ENCODE measurements at regions not wholly inside any gene's neighbourhood (a gene's known extent, or its start where the extent isn't known, plus 50 kb on each side); places are given as distances from the start of the nearest gene placed in this dataset.
"Not testable (repeated sequence)": the region's sequence is repeated elsewhere in the genome, so short reads cannot be mapped to it uniquely, and the experiment has no call there.

DNA sequence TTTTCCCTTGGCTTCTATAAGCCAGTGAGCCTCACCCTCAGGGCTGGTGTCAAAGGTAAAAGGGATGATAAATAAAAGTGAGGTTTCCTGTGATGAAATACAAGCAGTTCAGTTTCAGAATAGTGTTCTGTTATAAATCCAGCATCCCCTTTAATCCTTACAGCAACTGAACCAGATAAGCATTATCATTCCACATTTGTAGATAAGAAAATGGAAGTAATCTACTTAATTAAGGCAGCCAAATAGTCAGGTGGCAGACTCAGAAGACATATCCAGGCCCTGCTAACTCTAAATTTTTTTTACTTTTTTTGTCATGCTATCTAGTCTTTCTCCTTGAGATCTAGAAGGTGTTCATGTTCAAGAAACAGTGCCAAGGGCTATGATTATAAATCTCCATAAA is 99.4 kb upstream of the SOX21 start:
- no peak for DNase-seq

DNA sequence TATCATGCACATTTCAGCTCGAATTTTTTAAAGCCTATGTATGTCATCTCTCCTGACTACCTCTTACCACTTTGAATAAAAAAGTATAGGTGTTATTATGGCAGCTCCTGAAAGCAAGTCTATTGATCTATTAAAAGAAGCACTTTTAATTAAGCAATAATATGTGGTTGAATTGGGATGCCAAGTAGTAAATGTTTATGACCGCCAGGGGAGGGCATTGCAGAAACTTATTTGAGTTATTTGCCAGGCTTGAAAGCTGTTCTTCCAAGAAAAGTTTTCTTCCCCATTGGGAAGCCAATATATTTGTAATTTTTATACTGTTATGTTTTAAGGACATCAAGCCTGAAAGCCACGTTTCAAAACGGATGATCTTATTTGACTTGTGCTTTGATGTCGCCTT is 88.1 kb upstream of the SOX21 start:
- no peak for DNase-seq

DNA sequence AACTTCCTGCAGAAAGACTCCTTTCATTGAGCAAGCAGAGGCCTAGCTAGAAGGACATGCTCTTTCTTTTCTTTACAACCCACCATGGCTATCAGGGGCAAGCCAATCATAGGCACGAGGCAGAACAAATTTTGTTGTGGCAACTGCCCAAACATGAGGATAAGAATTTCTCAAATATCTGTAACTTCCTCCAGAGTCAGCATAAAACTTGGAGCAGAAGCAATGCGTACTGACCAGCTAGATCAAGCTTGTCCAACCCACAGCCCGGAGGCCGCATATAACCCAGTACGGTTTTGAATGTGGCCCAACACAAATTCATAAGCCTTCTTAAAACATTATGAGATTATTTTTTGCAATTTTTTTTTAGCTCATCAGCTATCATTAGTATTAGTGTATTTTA is 87.0 kb upstream of the SOX21 start:
- no peak for DNase-seq

DNA sequence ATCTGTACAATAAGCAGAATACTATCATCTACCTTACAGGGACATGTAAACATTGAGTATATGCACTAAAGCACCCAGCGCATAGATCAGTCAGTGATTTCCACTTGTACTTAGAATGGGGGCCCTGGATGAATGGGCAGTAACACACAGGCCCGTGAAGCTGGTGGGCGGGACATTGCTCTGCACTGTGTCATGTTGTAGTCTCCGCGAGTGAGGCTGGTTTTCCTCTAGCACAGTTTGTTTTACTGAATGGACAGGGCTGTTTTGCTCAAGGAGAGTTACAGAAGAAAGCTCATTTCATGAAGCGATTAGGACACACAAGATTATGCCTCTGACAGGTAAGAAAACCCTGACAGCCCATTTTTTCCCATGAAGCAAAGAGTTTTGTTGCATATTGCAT is 86.4 kb upstream of the SOX21 start:
- no peak for DNase-seq

DNA sequence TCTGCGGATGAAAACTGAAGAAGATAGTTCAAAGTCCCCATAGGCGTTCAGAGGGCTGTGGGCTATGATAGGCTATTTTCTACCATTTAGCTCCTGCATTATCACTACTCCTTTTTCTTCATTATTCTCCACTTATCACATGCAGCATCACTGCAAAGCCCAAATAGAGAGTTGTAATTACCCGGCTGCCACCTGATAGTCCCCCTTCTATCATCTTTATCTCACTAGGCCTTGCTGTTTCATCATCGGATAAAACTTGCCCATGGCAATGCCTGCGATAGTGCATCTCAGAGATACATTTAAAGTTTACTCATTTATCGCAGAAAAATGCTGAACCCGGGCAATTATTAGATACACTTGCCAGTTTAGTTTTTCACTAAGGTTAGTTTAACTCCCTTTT is 82.9 kb upstream of the SOX21 start:
- no peak for DNase-seq

DNA sequence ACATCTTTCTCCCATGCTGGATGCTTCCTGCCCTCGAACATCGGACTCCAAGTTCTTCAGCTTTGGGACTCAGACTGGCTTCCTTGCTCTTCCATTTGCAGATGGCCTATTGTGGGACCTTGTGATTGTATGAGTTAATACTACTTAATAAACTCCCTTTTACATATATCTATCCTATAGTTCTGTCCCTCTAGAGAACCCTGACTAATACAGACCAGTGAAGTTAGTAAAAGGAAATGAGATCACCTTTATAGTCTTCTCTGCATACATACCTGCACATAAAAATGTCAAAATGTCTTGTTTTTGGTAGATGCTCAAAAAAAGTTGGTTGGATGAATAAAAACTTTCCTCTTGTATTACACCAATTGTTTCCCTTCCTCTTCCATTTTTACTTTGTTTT is 73.9 kb upstream of the SOX21 start:
- not testable (repeated sequence) for DNase-seq

DNA sequence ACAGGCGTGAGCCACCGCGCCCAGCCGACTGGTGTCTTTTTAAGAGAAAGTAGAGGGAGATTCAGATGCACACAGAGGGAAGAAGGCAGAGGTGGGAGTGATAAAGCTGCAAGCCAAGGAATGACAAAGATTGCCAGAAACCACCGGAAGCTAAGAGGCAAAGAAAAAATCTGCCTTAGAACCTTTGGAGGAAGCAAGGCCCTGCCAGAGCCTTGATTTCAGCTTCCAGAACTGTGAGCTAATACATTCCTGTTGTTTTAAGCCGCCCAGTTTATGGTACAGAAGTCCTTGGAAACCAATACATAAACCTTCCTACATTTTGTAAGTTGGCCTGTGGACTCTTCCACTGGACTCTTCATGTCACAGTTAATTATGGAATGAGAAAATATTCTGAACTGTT is 71.7 kb upstream of the SOX21 start:
- no peak for DNase-seq

DNA sequence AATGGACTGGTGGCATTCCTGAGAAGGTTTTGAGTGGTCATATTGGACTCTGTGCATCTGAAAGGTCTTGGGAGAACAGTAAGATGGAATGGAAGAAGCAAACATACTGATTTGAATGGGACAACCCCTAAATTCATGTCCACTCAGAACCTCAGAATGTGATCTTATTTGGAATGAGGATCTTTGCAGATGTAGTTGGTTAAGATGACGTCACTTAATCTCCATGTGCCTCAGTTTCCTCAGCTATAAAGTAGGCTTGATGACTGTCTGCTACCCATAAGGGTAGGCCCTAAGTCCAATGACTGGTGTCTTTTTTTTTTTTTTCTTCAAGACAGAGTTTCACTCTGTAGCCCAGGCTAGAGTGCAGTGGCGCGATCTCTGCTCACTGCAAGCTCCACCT is 71.1 kb upstream of the SOX21 start:
- no peak for DNase-seq

DNA sequence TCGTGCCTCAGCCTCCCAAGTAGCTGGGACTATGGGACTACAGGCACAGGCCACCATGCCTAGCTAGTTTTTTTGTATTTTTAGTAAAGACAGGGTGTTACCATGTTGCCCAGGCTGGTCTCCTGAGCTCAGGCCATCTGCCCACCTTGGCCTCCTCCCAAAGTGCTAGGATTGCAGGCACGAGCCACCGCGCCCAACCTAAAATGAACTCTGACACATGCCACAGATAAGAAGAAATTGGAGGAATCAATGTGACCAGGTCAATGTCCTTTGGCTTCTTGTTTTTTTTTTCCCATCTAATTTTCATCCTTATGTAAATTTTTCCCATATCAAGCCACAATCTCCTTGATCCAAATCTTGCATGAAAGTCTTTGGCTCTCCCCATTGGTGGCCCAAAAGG is 68.1 kb upstream of the SOX21 start:
- no peak for DNase-seq

DNA sequence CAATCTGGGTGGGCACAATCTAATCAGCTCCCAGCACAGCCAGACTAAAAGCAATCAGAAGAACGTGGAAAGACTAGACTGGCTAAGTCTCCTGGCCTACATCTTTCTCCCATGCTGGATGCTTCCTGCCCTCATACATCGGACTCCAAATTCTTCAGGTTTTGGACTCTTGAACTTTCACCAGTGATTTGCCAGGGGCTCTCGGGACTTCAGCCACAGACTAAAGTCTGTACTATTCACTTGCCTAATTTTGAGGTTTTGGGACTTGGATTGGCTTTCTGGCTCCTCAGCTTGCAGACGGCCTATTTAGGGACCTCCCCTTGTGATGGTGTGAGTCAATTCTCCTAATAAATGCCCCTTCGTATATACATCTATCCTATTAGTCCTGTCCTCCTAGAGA is 66.6 kb upstream of the SOX21 start:
- DNase-seq: no peak

DNA sequence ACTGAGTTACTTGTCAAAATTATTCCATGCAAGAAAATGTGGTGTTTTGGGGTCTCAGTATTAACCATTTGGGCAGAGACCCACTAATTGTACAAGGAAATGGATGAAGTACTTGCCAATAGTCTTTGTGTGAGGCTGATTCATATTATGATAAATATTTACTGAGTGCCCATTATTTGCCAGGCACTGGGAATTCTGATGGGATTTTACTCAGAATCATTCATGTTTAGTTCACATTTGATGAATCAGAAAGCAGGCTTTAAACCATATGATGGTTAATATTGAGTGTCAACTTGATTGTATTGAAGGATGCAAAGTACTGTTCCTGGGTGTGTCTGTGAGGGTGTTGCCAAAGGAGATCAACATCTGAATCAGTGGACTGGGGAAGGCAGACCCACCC is 66.2 kb upstream of the SOX21 start:
- no peak for DNase-seq

DNA sequence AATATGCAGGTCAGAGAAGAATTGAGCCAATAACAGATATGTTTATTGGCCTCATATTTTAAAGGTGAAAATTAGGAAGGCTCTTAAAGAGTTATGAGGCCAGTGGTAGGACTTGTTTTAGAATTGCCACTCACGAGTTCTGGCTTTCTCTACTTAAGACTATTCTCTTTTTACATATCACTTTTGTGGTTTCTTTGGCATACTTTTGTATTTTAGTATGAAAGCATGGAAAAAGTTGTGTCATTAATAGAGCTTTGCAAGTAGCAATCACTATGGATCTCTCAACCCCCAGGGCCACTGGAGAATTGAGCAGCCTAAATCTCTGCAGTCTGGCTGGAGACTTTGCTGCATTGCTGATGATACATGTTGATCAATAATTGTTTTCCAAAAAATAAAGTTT is 64.6 kb upstream of the SOX21 start:
- no peak for DNase-seq

DNA sequence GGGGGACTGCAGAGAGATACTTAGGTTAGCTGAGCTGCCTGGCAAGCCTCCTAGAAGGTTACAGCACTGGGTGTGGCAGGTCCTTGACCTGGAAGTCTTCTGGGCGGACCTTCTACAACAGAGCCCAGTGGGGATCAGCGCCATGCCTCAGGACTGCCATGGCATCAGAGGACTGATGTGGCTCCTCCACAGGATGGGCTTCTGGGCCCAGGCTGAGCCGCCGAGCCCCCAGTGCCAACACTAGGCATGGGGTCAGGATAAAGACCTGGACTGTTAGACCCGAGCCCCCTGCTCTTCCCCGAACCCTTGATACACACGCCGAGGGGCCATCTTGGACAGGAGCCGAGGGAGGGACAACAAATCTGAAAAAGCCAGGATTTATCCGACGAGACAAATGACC is 64.0 kb upstream of the SOX21 start:
- DNase-seq: no peak

DNA sequence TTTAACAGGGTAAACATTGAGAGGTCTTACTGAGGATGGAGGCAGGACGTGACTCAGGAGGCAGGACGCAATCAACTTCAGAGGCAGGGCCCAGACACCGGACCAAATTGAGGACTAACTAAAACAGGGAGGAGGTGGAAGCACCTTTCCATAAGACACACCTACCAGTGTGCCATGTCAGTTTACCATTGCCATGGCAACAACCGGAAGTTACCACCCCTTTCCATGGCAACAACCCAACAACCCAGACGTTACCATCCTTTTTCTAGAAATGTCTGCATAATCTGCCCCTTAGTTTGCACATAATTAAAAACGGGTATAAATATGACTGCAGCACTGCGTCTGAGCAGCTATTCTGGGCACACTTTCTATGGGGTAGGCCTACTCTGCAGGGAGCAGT is 53.5 kb upstream of the SOX21 start:
- DNase-seq: no peak

DNA sequence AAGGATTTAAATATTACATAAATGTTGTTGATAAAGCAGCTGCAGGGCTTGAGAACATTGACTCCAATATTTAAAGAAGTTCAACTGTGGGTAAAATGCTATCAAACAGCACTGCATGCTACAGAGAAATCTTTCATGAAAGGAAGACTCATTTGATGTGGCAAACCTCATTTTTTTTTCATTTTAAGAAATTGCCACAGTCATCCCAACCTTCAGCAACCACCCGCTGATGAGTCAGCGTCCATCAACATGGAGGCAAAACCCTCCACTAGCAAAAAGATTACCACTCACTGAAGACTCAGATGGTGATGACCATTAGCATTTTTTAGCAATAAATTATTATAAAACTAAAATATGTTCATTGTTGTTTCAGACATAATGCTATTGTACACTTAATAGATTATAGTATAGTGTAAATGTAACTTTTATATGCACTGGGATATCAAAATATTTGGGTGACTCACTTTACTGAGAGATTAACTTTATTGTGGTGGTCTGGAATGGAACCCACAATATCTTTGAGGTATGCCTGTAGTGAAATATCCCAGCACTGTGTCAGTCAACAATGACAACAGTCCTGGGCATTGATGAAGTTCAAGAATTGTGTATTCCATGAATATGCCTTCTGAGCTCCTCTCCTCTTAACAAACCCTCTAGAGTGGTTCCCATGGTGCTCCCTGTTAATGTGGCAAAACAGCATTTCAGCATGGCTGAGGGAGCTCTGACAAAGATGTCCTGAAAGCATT is 52.4 kb upstream of the SOX21 start:
- DNase-seq: no peak

Data from GF-D8 (cell line).